SK-N-SH treated with all-trans-retinoic acid at 6 μM for 48 hours (cell line): ENCODE measurements at regions not wholly inside any gene's neighbourhood (a gene's known extent, or its start where the extent isn't known, plus 50 kb on each side); places are given as distances from the start of the nearest gene placed in this dataset.

Experiments
- ATAC-seq: fragments of 200-7000 bp; cut with Tn5 transposase; 3 replicates; pipeline ENCODE4 v1.9.1; 2020; ENCODE audit warnings: mild to moderate bottlenecking, moderate library complexity
- ARNTL ChIP-seq: fragments of 450-650 bp; formaldehyde crosslinking; IDR thresholded peaks from 2 replicates; pipeline ENCODE4 v1.5.0; 2020; ENCODE audit warnings: low read depth, mild to moderate bottlenecking, moderate library complexity, borderline replicate concordance
- BACH2 ChIP-seq: fragments of 250-450 bp; sonication (Bioruptor Pico); IDR thresholded peaks from 2 replicates; pipeline ENCODE4 v1.9.0; 2021; ENCODE audit warnings: mild to moderate bottlenecking, borderline replicate concordance
- CSDC2 ChIP-seq: fragments of 250-450 bp; sonication (Bioruptor Pico); IDR thresholded peaks from 2 replicates; pipeline ENCODE4 v1.5.0; 2020; ENCODE audit warnings: mild to moderate bottlenecking, moderate library complexity
- ESRRG ChIP-seq: fragments of 250-450 bp; sonication (Bioruptor Pico); IDR thresholded peaks from 2 replicates; pipeline ENCODE4 v1.6.1; 2021; ENCODE audit warnings: mild to moderate bottlenecking
- GLIS3 ChIP-seq: fragments of 250-450 bp; sonication (Bioruptor Pico); IDR thresholded peaks from 2 replicates; pipeline ENCODE4 v1.5.0; 2020; ENCODE audit warnings: mild to moderate bottlenecking, moderate library complexity
- ISL1 ChIP-seq: fragments of 250-450 bp; sonication (Bioruptor Pico); IDR thresholded peaks from 2 replicates; pipeline ENCODE4 v2.1.2; 2022; ENCODE audit warnings: mild to moderate bottlenecking, moderate library complexity
- OSR1 ChIP-seq: fragments of 250-450 bp; sonication (Bioruptor Pico); IDR thresholded peaks from 2 replicates; pipeline ENCODE4 v1.8.0; 2022; ENCODE audit warnings: moderate library complexity, mild to moderate bottlenecking, inconsistent platforms
- PATZ1 ChIP-seq: fragments of 250-450 bp; sonication (Bioruptor Pico); IDR thresholded peaks from 2 replicates; pipeline ENCODE4 v1.8.0; 2020; ENCODE audit warnings: mild to moderate bottlenecking, moderate library complexity, borderline replicate concordance
- POU6F1 ChIP-seq: fragments of 250-450 bp; sonication (Bioruptor Pico); IDR thresholded peaks from 2 replicates; pipeline ENCODE4 v1.8.0; 2021; ENCODE audit warnings: low read depth, mild to moderate bottlenecking, moderate library complexity, borderline replicate concordance
- RARB ChIP-seq: fragments of 250-450 bp; sonication (Bioruptor Pico); IDR thresholded peaks from 2 replicates; pipeline ENCODE4 v1.8.0; 2021; ENCODE audit warnings: mild to moderate bottlenecking, moderate library complexity
- SNAI2 ChIP-seq: fragments of 250-450 bp; sonication (Bioruptor Pico); IDR thresholded peaks from 2 replicates; pipeline ENCODE4 v1.5.0; 2020; ENCODE audit warnings: mild to moderate bottlenecking, moderate library complexity
- TCF4 ChIP-seq: fragments of 250-450 bp; sonication (Bioruptor Pico); IDR thresholded peaks from 2 replicates; pipeline ENCODE4 v1.8.0; 2021; ENCODE audit warnings: mild to moderate bottlenecking, moderate library complexity, borderline replicate concordance
- TOX ChIP-seq: fragments of 250-450 bp; sonication (Bioruptor Pico); IDR thresholded peaks from 2 replicates; pipeline ENCODE4 v1.8.0; 2021; ENCODE audit warnings: mild to moderate bottlenecking, moderate library complexity, borderline replicate concordance
- TSHZ2 ChIP-seq: fragments of 250-450 bp; sonication (Bioruptor Pico); IDR thresholded peaks from 2 replicates; pipeline ENCODE4 v1.5.0; 2020; ENCODE audit warnings: mild to moderate bottlenecking, moderate library complexity
- ZC3H10 ChIP-seq: fragments of 250-450 bp; sonication (Bioruptor Pico); IDR thresholded peaks from 2 replicates; pipeline ENCODE4 v1.5.1; 2021; ENCODE audit warnings: mild to moderate bottlenecking, moderate library complexity
- ZFP30 ChIP-seq: fragments of 450-650 bp; formaldehyde crosslinking; IDR thresholded peaks from 2 replicates; pipeline ENCODE4 v1.5.0; 2022; ENCODE audit warnings: mild to moderate bottlenecking, moderate library complexity
- ZNF565 ChIP-seq: fragments of 450-650 bp; formaldehyde crosslinking; conservative IDR thresholded peaks from 2 replicates; pipeline ENCODE4 v1.5.0; 2020; ENCODE audit warnings: low read depth, mild to moderate bottlenecking, moderate library complexity
- ZNF70 ChIP-seq: fragments of 450-650 bp; formaldehyde crosslinking; IDR thresholded peaks from 2 replicates; pipeline ENCODE4 v1.5.0; 2020; ENCODE audit warnings: mild to moderate bottlenecking, moderate library complexity
- ZNF8 ChIP-seq: fragments of 450-650 bp; formaldehyde crosslinking; IDR thresholded peaks from 2 replicates; pipeline ENCODE4 v1.5.0; 2020; ENCODE audit warnings: mild to moderate bottlenecking, moderate library complexity
- TF ChIP-seq, protein P1 (sequence below): fragments of 250-450 bp; sonication (Bioruptor Pico); IDR thresholded peaks from 2 replicates; pipeline ENCODE4 v1.5.1; 2020; ENCODE audit warnings: low read depth, mild to moderate bottlenecking, moderate library complexity
- TF ChIP-seq, protein P2 (sequence below): fragments of 250-450 bp; sonication (Bioruptor Pico); IDR thresholded peaks from 2 replicates; pipeline ENCODE4 v1.5.1; 2021; ENCODE audit warnings: mild to moderate bottlenecking, moderate library complexity

- no peak for ATAC-seq
- TF ChIP-seq TOX (CRISPR knock-in tag) (no peak), CSDC2 (CRISPR knock-in tag) (no peak), TCF4 (CRISPR knock-in tag) (no peak), PATZ1 (CRISPR knock-in tag) (no peak), GLIS3 (CRISPR knock-in tag) (no peak), ESRRG (no peak), ZFP30 (CRISPR knock-in tag) (no peak)
- TF ChIP-seq, protein P1, sequence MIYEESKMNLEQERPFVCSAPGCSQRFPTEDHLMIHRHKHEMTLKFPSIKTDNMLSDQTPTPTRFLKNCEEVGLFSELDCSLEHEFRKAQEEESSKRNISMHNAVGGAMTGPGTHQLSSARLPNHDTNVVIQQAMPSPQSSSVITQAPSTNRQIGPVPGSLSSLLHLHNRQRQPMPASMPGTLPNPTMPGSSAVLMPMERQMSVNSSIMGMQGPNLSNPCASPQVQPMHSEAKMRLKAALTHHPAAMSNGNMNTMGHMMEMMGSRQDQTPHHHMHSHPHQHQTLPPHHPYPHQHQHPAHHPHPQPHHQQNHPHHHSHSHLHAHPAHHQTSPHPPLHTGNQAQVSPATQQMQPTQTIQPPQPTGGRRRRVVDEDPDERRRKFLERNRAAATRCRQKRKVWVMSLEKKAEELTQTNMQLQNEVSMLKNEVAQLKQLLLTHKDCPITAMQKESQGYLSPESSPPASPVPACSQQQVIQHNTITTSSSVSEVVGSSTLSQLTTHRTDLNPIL (CRISPR knock-in tag): no peak
- TF ChIP-seq, protein P2, sequence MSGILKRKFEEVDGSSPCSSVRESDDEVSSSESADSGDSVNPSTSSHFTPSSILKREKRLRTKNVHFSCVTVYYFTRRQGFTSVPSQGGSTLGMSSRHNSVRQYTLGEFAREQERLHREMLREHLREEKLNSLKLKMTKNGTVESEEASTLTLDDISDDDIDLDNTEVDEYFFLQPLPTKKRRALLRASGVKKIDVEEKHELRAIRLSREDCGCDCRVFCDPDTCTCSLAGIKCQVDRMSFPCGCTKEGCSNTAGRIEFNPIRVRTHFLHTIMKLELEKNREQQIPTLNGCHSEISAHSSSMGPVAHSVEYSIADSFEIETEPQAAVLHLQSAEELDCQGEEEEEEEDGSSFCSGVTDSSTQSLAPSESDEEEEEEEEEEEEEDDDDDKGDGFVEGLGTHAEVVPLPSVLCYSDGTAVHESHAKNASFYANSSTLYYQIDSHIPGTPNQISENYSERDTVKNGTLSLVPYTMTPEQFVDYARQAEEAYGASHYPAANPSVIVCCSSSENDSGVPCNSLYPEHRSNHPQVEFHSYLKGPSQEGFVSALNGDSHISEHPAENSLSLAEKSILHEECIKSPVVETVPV (CRISPR knock-in tag): no peak
- TF ChIP-seq, all 23 proteins: peak for 0
Observed at GRCh38 chr21:14693997-14694396, 147.9 kb upstream of the SAMSN1 start.

GRCh38 chr21:14691914-14692313 is 145.8 kb upstream of the SAMSN1 start:
- TF ChIP-seq TSHZ2 (CRISPR knock-in tag) (no peak), TCF4 (CRISPR knock-in tag) (no peak), ZC3H10 (CRISPR knock-in tag) (no peak), ZNF565 (CRISPR knock-in tag) (no peak), ZFP30 (CRISPR knock-in tag) (no peak), ARNTL (no peak), SNAI2 (CRISPR knock-in tag) (no peak), PATZ1 (CRISPR knock-in tag) (no peak), ISL1 (CRISPR knock-in tag) (no peak), BACH2 (CRISPR knock-in tag) (no peak), OSR1 (CRISPR knock-in tag) (no peak), ZNF8 (CRISPR knock-in tag) (no peak), GLIS3 (CRISPR knock-in tag) (no peak), POU6F1 (no peak), TOX (CRISPR knock-in tag) (no peak), ZNF70 (CRISPR knock-in tag) (no peak), RARB (CRISPR knock-in tag) (no peak)
- TF ChIP-seq, protein P1 (CRISPR knock-in tag): no peak
- TF ChIP-seq, all 23 proteins: peak for 0
- no peak for ATAC-seq
